T-cell (primary cell): ENCODE measurements at regions not wholly inside any gene's neighbourhood (a gene's known extent, or its start where the extent isn't known, plus 50 kb on each side); places are given as distances from the start of the nearest gene placed in this dataset.

Source experiments
- ATAC-seq, 4 experiments: fragments of 200-7000 bp in 3 of 4; fragments of 150-1000 bp in 1 of 4; cut with Tn5 transposase; replicated peaks in 1 of 4; 1 replicate in 3 of 4; 2 replicates in 1 of 4; pipeline ENCODE4 v1.10.0; 2021; ENCODE audit warnings: moderate library complexity in 3 of 4, mild to moderate bottlenecking in 2 of 4, moderate number of reproducible peaks in 1 of 4
- CTCF ChIA-PET, 2 donors: fragments of 300-600 bp; sonication (Branson Sonifier 250); formaldehyde crosslinking; loops; one replicate each; lab custom pipeline; 2022; ENCODE audit warnings: antibody characterized with exemption in 2 of 2; lab: Charles Lee
- POLR2A ChIA-PET, 2 donors: fragments of 300-600 bp; sonication (Branson Sonifier 250); formaldehyde crosslinking; loops; one replicate each; lab custom pipeline; 2022; ENCODE audit warnings: antibody characterized with exemption in 2 of 2; lab: Charles Lee
- DNase-seq, 35 experiments: peaks; one replicate each; pipeline versions ENCODE4 v3.0.0 to v3.0.0-alpha.2; 2013 to 2023
- H3K27ac ChIP-seq: one replicate; pipeline ENCODE4 v1.5.1; 2013; ENCODE audit warnings: low read length
- H3K27me3 ChIP-seq, 2 experiments: replicated peaks in 1 of 2; 1 replicate in 1 of 2; 2 replicates in 1 of 2; pipeline versions ENCODE4 v1.6.1 to v1.7.0; 2013; ENCODE audit warnings: low read length in 1 of 2, mixed read lengths in 1 of 2; ENCODE audit not compliant: control insufficient read depth in 2 of 2, insufficient read depth in 2 of 2; ENCODE audit errors: extremely low read depth in 1 of 2
- H3K36me3 ChIP-seq, 2 donors: 1 replicate in 1 of 2; 2 replicates in 1 of 2; pipeline versions ENCODE4 v1.6.1 to v1.7.0; 2013; ENCODE audit warnings: low read length in 1 of 2; ENCODE audit not compliant: control insufficient read depth in 2 of 2, insufficient read depth in 1 of 2; ENCODE audit errors: extremely low read depth in 1 of 2
- H3K4me1 ChIP-seq, 2 experiments: 1 replicate in 1 of 2; 2 replicates in 1 of 2; pipeline versions ENCODE4 v1.6.1 to v1.7.0; 2013; ENCODE audit warnings: low read length in 2 of 2, mixed read lengths in 1 of 2; ENCODE audit not compliant: insufficient read depth in 2 of 2, control insufficient read depth in 1 of 2; ENCODE audit errors: extremely low read depth in 1 of 2
- H3K4me3 ChIP-seq, 2 donors: 1 replicate in 1 of 2; 2 replicates in 1 of 2; pipeline versions ENCODE4 v1.5.1 to v1.7.0; 2013; ENCODE audit warnings: mild to moderate bottlenecking in 2 of 2, low read length in 1 of 2, moderate library complexity in 1 of 2; ENCODE audit not compliant: control insufficient read depth in 1 of 2; ENCODE audit errors: extremely low read depth in 1 of 2
- H3K9me3 ChIP-seq: 2 replicates; pipeline ENCODE4 v1.7.0; 2013
- H3K27ac Mint-ChIP-seq, 2 donors: one replicate each; pipeline ENCODE4 v1.8.0; 2020 to 2021; ENCODE audit warnings: mild to moderate bottlenecking in 2 of 2, mixed read lengths in 2 of 2
- H3K27me3 Mint-ChIP-seq, 2 donors: one replicate each; pipeline ENCODE4 v1.8.0; 2021 to 2022; ENCODE audit warnings: mixed read lengths in 2 of 2
- H3K36me3 Mint-ChIP-seq: one replicate; pipeline ENCODE4 v1.8.0; 2021; ENCODE audit warnings: mixed read lengths
- H3K4me1 Mint-ChIP-seq, 3 donors: one replicate each; pipeline ENCODE4 v1.8.0; 2020 to 2022; ENCODE audit warnings: mixed read lengths in 3 of 3, mild to moderate bottlenecking in 1 of 3
- H3K4me3 Mint-ChIP-seq, 3 donors: one replicate each; pipeline ENCODE4 v1.8.0; 2020 to 2022; ENCODE audit warnings: mild to moderate bottlenecking in 3 of 3, mixed read lengths in 3 of 3, moderate library complexity in 3 of 3
- H3K9me3 Mint-ChIP-seq, 3 donors: one replicate each; pipeline ENCODE4 v1.8.0; 2020 to 2022; ENCODE audit warnings: mixed read lengths in 3 of 3
- WGBS: methylation state at CpG from one replicate; pipeline ENCODE4 v1.1.5; 2013; ENCODE audit warnings: missing lambda C conversion rate; ENCODE audit not compliant: insufficient coverage; 5-methylcytosine and 5-hydroxymethylcytosine counted together

- Histone ChIP-seq H3K27me3 (peaks cover 0 to 28% of the 10 kb centered on the region in 2 experiments), H3K27ac (no peak overlapping the region), H3K36me3 (no peaks in the 10 kb centered on the region), H3K9me3 (no peaks in the 10 kb centered on the region), H3K4me3 (no peak overlapping the region), H3K4me1 (no peaks in the 10 kb centered on the region)
- Mint-ChIP-seq H3K9me3 (peaks cover 0 to 3% (median 2%) of the 10 kb centered on the region in 3 donors), H3K27me3 (peaks cover 7% of the 10 kb centered on the region in 2 donors), H3K36me3 (no peaks in the 10 kb centered on the region), H3K4me1 (no peaks in the 10 kb centered on the region), H3K27ac (no peak overlapping the region), H3K4me3 (no peak overlapping the region)
- 77% methylated on average over 3 of the region's 6 CpGs for WGBS
- ChIA-PET CTCF (no interaction called here), POLR2A (no interaction called here)
- no peak for ATAC-seq
- DNase-seq, result no peak
These were observed 249.4 kb downstream of the DLL1 start for GRCh38 chr6:170041526-170041925.

- H3K9me3 Mint-ChIP-seq, result peaks cover 0 to 8% (median 8%) of the 10 kb centered on the region in 3 donors
- Histone ChIP-seq H3K9me3 (no peaks in the 10 kb centered on the region), H3K4me3 (no peak overlapping the region), H3K4me1 (no peaks in the 10 kb centered on the region), H3K27me3 (peaks cover 0 to 24% of the 10 kb centered on the region in 2 experiments), H3K27ac (no peak overlapping the region), H3K36me3 (no peaks in the 10 kb centered on the region)
- CTCF ChIA-PET, result no interaction called here
- POLR2A ChIA-PET, result no interaction called here
- H3K27me3 Mint-ChIP-seq, result peaks cover 5% of the 10 kb centered on the region in 2 donors
- H3K4me1 Mint-ChIP-seq, result no peaks in the 10 kb centered on the region
- 95% methylated on average over 3 of the region's 5 CpGs for WGBS
- H3K4me3 Mint-ChIP-seq, result no peak overlapping the region
- no peak for ATAC-seq
- H3K27ac Mint-ChIP-seq, result no peak overlapping the region
- H3K36me3 Mint-ChIP-seq, result no peaks in the 10 kb centered on the region
- DNase-seq, result no peak
These were observed 250.0 kb downstream of the DLL1 start for GRCh38 chr6:170040906-170041305.

GRCh38 chr6:170040115-170040500, 250.8 kb downstream of the DLL1 start:
- Mint-ChIP-seq H3K4me1 (no peaks in the 10 kb centered on the region), H3K27ac (no peak overlapping the region), H3K4me3 (no peak overlapping the region), H3K27me3 (peaks cover 5% of the 10 kb centered on the region in 2 donors), H3K9me3 (peaks cover 0 to 12% (median 8%) of the 10 kb centered on the region in 3 donors), H3K36me3 (no peaks in the 10 kb centered on the region)
- H3K27ac ChIP-seq, result no peak overlapping the region
- no peaks in the 10 kb centered on the region for H3K36me3 ChIP-seq
- WGBS, result 90% methylated on average over 2 of the region's 9 CpGs
- no peak overlapping the region for H3K4me3 ChIP-seq
- ChIA-PET CTCF (interaction anchor here in 1 of 2 donors (0.6 kb wide), 1 partner anchor 77 kb away, joined by 8 read pairs; no protein-coding TSS in a partner anchor), POLR2A (no interaction called here)
- H3K9me3 ChIP-seq, result no peaks in the 10 kb centered on the region
- ATAC-seq (no peak), DNase-seq (no peak)
- H3K27me3 ChIP-seq, result peaks cover 0 to 22% of the 10 kb centered on the region in 2 experiments
- no peaks in the 10 kb centered on the region for H3K4me1 ChIP-seq

GRCh38 chr6:170039156-170040114, 251.4 kb downstream of the DLL1 start:
- no peak overlapping the region for H3K4me3 ChIP-seq

GRCh38 chr6:170038708-170039107, 252.2 kb downstream of the DLL1 start:
- H3K27me3 ChIP-seq, result peaks cover 0 to 13% of the 10 kb centered on the region in 2 experiments
- no peaks in the 10 kb centered on the region for H3K4me1 ChIP-seq
- H3K9me3 ChIP-seq, result no peaks in the 10 kb centered on the region
- H3K36me3 Mint-ChIP-seq, result no peaks in the 10 kb centered on the region
- no peaks in the 10 kb centered on the region for H3K4me1 Mint-ChIP-seq
- no peak overlapping the region for H3K27ac ChIP-seq
- no peak overlapping the region for H3K27ac Mint-ChIP-seq
- no peaks in the 10 kb centered on the region for H3K36me3 ChIP-seq
- WGBS, result 71% methylated on average over 5 of the region's 9 CpGs
- H3K27me3 Mint-ChIP-seq, result peaks cover 5% of the 10 kb centered on the region in 2 donors
- ATAC-seq (no peak), DNase-seq (no peak)
- no peak overlapping the region for H3K4me3 ChIP-seq
- CTCF ChIA-PET, result no interaction called here
- no peak overlapping the region for H3K4me3 Mint-ChIP-seq
- POLR2A ChIA-PET, result no interaction called here
- peaks cover 5 to 12% (median 8%) of the 10 kb centered on the region in 3 donors for H3K9me3 Mint-ChIP-seq

More at GRCh38 chr6:170039156-170040114, 251.4 kb downstream of the DLL1 start:
- H3K27me3 Mint-ChIP-seq, result peaks cover 5% of the 10 kb centered on the region in 2 donors
- H3K9me3 ChIP-seq, result no peaks in the 10 kb centered on the region
- DNase-seq (no peak), ATAC-seq (no peak)
- no peaks in the 10 kb centered on the region for H3K4me1 ChIP-seq
- peaks cover 0 to 15% of the 10 kb centered on the region in 2 experiments for H3K27me3 ChIP-seq
- H3K9me3 Mint-ChIP-seq, result peaks cover 0 to 12% (median 8%) of the 10 kb centered on the region in 3 donors
- no peaks in the 10 kb centered on the region for H3K36me3 Mint-ChIP-seq
- no peak overlapping the region for H3K27ac Mint-ChIP-seq
- POLR2A ChIA-PET, result no interaction called here
- H3K27ac ChIP-seq, result no peak overlapping the region
- H3K4me1 Mint-ChIP-seq, result no peaks in the 10 kb centered on the region
- WGBS, result 75% methylated on average over 24 of the region's 28 CpGs
- CTCF ChIA-PET, result no interaction called here
- H3K36me3 ChIP-seq, result no peaks in the 10 kb centered on the region
- no peak overlapping the region for H3K4me3 Mint-ChIP-seq

- DNase-seq (no peak), ATAC-seq (no peak)
- H3K27ac ChIP-seq, result no peak overlapping the region
- CTCF ChIA-PET, result no interaction called here
- POLR2A ChIA-PET, result no interaction called here
- no peaks in the 10 kb centered on the region for H3K36me3 ChIP-seq
- no peaks in the 10 kb centered on the region for H3K9me3 ChIP-seq
- H3K4me1 Mint-ChIP-seq, result no peaks in the 10 kb centered on the region
- no peak overlapping the region for H3K4me3 Mint-ChIP-seq
- no peaks in the 10 kb centered on the region for H3K4me1 ChIP-seq
- no peak overlapping the region for H3K4me3 ChIP-seq
- H3K36me3 Mint-ChIP-seq, result peaks cover 3% of the 10 kb centered on the region
- no peak overlapping the region for H3K27ac Mint-ChIP-seq
- H3K27me3 Mint-ChIP-seq, result peaks cover 5% of the 10 kb centered on the region in 2 donors
- H3K27me3 ChIP-seq, result peaks cover 0 to 11% of the 10 kb centered on the region in 2 experiments
- H3K9me3 Mint-ChIP-seq, result peaks cover 9 to 16% (median 12%) of the 10 kb centered on the region in 3 donors
- WGBS, result 86% methylated on average over 4 of the region's 7 CpGs
These were observed 252.6 kb downstream of the DLL1 start for GRCh38 chr6:170038251-170038650.
